A673 (cell line): ENCODE measurements at regions not wholly inside any gene's neighbourhood (a gene's known extent, or its start where the extent isn't known, plus 50 kb on each side); places are given as distances from the start of the nearest gene placed in this dataset.

ENCODE experiments used
- BruUV-seq: library from RNA; stranded (reverse); fragments of 400-500 nt; replicated peaks from 2 replicates; lab custom pipeline; 2021; lab: Mats Ljungman, UMichigan
- CTCF ChIA-PET: fragments of 300-600 bp; sonication (Branson Sonifier 250); formaldehyde crosslinking; loops from one replicate; lab custom pipeline; 2022; ENCODE audit warnings: antibody characterized with exemption; lab: Charles Lee
- POLR2A ChIA-PET: fragments of 300-600 bp; sonication (Branson Sonifier 250); formaldehyde crosslinking; loops from one replicate; lab custom pipeline; 2022; ENCODE audit warnings: antibody characterized with exemption; ENCODE audit not compliant: low non-redundant PET; lab: Charles Lee
- DNase-seq: peaks from one replicate; pipeline ENCODE4 v3.0.0-alpha.2; 2015; ENCODE audit warnings: low spot score
- H3K27ac ChIP-seq: fragments of 200-600 bp; sonication (generic); 2 replicates; pipeline ENCODE4 v1.5.1; 2016; ENCODE audit warnings: mixed run types, low read depth, mild to moderate bottlenecking, mixed read lengths, antibody characterized with exemption, low read length; ENCODE audit not compliant: poor library complexity, severe bottlenecking
- H3K27me3 ChIP-seq: fragments of 200-600 bp; sonication (generic); replicated peaks from 2 replicates; pipeline ENCODE4 v1.6.1; 2017; ENCODE audit warnings: mixed run types, low read depth, mild to moderate bottlenecking, mixed read lengths, antibody characterized with exemption, low read length; ENCODE audit not compliant: insufficient read depth, poor library complexity
- H3K36me3 ChIP-seq: fragments of 200-600 bp; sonication (generic); 2 replicates; pipeline ENCODE4 v1.6.1; 2016; ENCODE audit warnings: mixed run types, mild to moderate bottlenecking, mixed read lengths, antibody characterized with exemption, low read length; ENCODE audit not compliant: insufficient read depth, poor library complexity, severe bottlenecking
- H3K4me1 ChIP-seq: fragments of 200-600 bp; sonication (generic); 2 replicates; pipeline ENCODE4 v1.6.1; 2017; ENCODE audit warnings: mixed run types, mild to moderate bottlenecking, mixed read lengths, antibody characterized with exemption, low read length; ENCODE audit not compliant: insufficient read depth, poor library complexity, severe bottlenecking
- H3K4me3 ChIP-seq: fragments of 200-600 bp; sonication (generic); 2 replicates; pipeline ENCODE4 v1.5.1; 2016; ENCODE audit warnings: low read depth, mixed run types, mild to moderate bottlenecking, mixed read lengths, low read length; ENCODE audit not compliant: poor library complexity, severe bottlenecking
- H3K9me3 ChIP-seq: fragments of 200-600 bp; sonication (generic); 2 replicates; pipeline ENCODE4 v1.6.1; 2016; ENCODE audit warnings: mixed run types, low read depth, mild to moderate bottlenecking, mixed read lengths, antibody characterized with exemption, low read length; ENCODE audit not compliant: poor library complexity, severe bottlenecking
- CTCF ChIP-seq: fragments of 300-800, 200-600 bp; sonication (generic); conservative IDR thresholded peaks from 2 replicates; pipeline ENCODE4 v1.5.1; 2017; ENCODE audit warnings: low read depth, mild to moderate bottlenecking, antibody characterized with exemption, low read length, moderate library complexity, mixed read lengths
- EZH2 ChIP-seq: fragments of 200-600 bp; sonication (generic); IDR thresholded peaks from 2 replicates; pipeline ENCODE4 v1.6.1; 2017; ENCODE audit warnings: borderline replicate concordance, low read depth, mild to moderate bottlenecking, mixed read lengths, antibody characterized with exemption, low read length; ENCODE audit not compliant: poor library complexity, severe bottlenecking
- intact Hi-C: fragments of 100-400 bp; cut with micrococcal nuclease; formaldehyde crosslinking; loops from one replicate; pipeline ENCODE4 v1.10.0; 2022; ENCODE audit not compliant: unreplicated experiment

- no peak for TF ChIP-seq EZH2
- CTCF ChIA-PET: no interaction called here
- Histone ChIP-seq H3K4me1 (no peaks in the 10 kb centered on the region), H3K9me3 (no peaks in the 10 kb centered on the region), H3K27me3 (no peaks in the 10 kb centered on the region), H3K4me3 (no peak overlapping the region), H3K36me3 (no peaks in the 10 kb centered on the region), H3K27ac (no peak overlapping the region)
- POLR2A ChIA-PET: no interaction called here
- DNase-seq: no peak
- BruUV-seq: no TSS peak
- intact Hi-C loops: no loop called here
Observed at GRCh38 chr5:17832949-17833745, 198.9 kb downstream of the TAF11L14 start.

GRCh38 chr5:17837757-17838156, 203.5 kb downstream of the TAF11L14 start:
- Histone ChIP-seq H3K4me1 (no peaks in the 10 kb centered on the region), H3K36me3 (no peaks in the 10 kb centered on the region), H3K9me3 (no peaks in the 10 kb centered on the region), H3K27me3 (no peaks in the 10 kb centered on the region), H3K4me3 (no peak overlapping the region), H3K27ac (no peak overlapping the region)
- ChIA-PET CTCF (no interaction called here), POLR2A (no interaction called here)
- TF ChIP-seq EZH2: no peak
- no peak for TF ChIP-seq CTCF
- DNase-seq: no peak
- BruUV-seq: no TSS peak
- intact Hi-C loops: no loop called here

- H3K36me3 ChIP-seq: no peaks in the 10 kb centered on the region
- ChIA-PET CTCF (no interaction called here), POLR2A (interaction anchor here (0.6 kb wide), 1 partner anchor 58 kb away, joined by 7 read pairs; no protein-coding TSS in a partner anchor)
- no peak for DNase-seq
- intact Hi-C loops: no loop called here
- no peaks in the 10 kb centered on the region for H3K9me3 ChIP-seq
- TF ChIP-seq CTCF (no peak; the same call in 1 of the 2 replicates), EZH2 (no peak)
- BruUV-seq: no TSS peak
- H3K27ac ChIP-seq: no peak overlapping the region
- no peak overlapping the region for H3K4me3 ChIP-seq
- H3K27me3 ChIP-seq: no peaks in the 10 kb centered on the region
- H3K4me1 ChIP-seq: no peaks in the 10 kb centered on the region
Observed at GRCh38 chr5:17838469-17838868, 204.2 kb downstream of the TAF11L14 start.
